HG02678 (cell line): ENCODE measurements at regions not wholly inside any gene's neighbourhood (a gene's known extent, or its start where the extent isn't known, plus 50 kb on each side); places are given as distances from the start of the nearest gene placed in this dataset.
"Not testable (repeated sequence)": the region's sequence is repeated elsewhere in the genome, so short reads cannot be mapped to it uniquely, and the experiment has no call there.

Experiments used
- ATAC-seq: cut with Tn5 transposase; IDR thresholded peaks from one replicate; pipeline ENCODE4 v1.9.1; 2021; ENCODE audit warnings: mild to moderate bottlenecking, moderate library complexity; ENCODE audit not compliant: unreplicated experiment

- no peak for ATAC-seq
These were observed 981.0 kb upstream of the HS3ST1 start for GRCh38 chr4:12409507-12410190.

GRCh38 chr4:12408364-12408763 lies 979.7 kb upstream of the HS3ST1 start:
- ATAC-seq, result no peak

- ATAC-seq, result no peak
These were observed 974.5 kb upstream of the HS3ST1 start for GRCh38 chr4:12403175-12403574.

GRCh38 chr4:12399781-12400180 lies 971.1 kb upstream of the HS3ST1 start:
- ATAC-seq, result no peak

GRCh38 chr4:12393631-12394262 lies 965.1 kb upstream of the HS3ST1 start:
- no peak for ATAC-seq

- no peak for ATAC-seq
These were observed 960.9 kb upstream of the HS3ST1 start for GRCh38 chr4:12389604-12390003.

GRCh38 chr4:12382567-12382966 lies 953.9 kb upstream of the HS3ST1 start:
- no peak for ATAC-seq

GRCh38 chr4:12379191-12379590 lies 950.5 kb upstream of the HS3ST1 start:
- ATAC-seq, result no peak

GRCh38 chr4:12375805-12376204 lies 947.1 kb upstream of the HS3ST1 start:
- ATAC-seq, result no peak

- not testable (repeated sequence) for ATAC-seq
These were observed 937.2 kb upstream of the HS3ST1 start for GRCh38 chr4:12365869-12366268.

GRCh38 chr4:12360391-12360790 lies 931.7 kb upstream of the HS3ST1 start:
- no peak for ATAC-seq

GRCh38 chr4:12359420-12359819 lies 930.7 kb upstream of the HS3ST1 start:
- ATAC-seq, result no peak

- not testable (repeated sequence) for ATAC-seq
These were observed 904.4 kb upstream of the HS3ST1 start for GRCh38 chr4:12333083-12333482.

GRCh38 chr4:12324965-12325364 lies 896.3 kb upstream of the HS3ST1 start:
- no peak for ATAC-seq

- no peak for ATAC-seq
These were observed 891.1 kb upstream of the HS3ST1 start for GRCh38 chr4:12319765-12320164.

GRCh38 chr4:12304905-12305304 lies 876.2 kb upstream of the HS3ST1 start:
- ATAC-seq, result no peak

GRCh38 chr4:12296366-12296765 lies 867.7 kb upstream of the HS3ST1 start:
- no peak for ATAC-seq

GRCh38 chr4:12293906-12294525 lies 865.3 kb upstream of the HS3ST1 start:
- no peak for ATAC-seq

GRCh38 chr4:12286351-12286750 lies 857.7 kb upstream of the HS3ST1 start:
- ATAC-seq, result no peak

GRCh38 chr4:12270546-12270945 lies 841.9 kb upstream of the HS3ST1 start:
- ATAC-seq, result no peak

- no peak for ATAC-seq
These were observed 836.9 kb upstream of the HS3ST1 start for GRCh38 chr4:12265554-12265953.

- ATAC-seq, result no peak
These were observed 831.8 kb upstream of the HS3ST1 start for GRCh38 chr4:12260453-12260852.
